CD4-positive, CD25-positive, alpha-beta regulatory T cell (primary cell): ENCODE measurements at regions not wholly inside any gene's neighbourhood (a gene's known extent, or its start where the extent isn't known, plus 50 kb on each side); places are given as distances from the start of the nearest gene placed in this dataset.

ENCODE experiments used
- ATAC-seq, 2 donors: fragments of 150-1000 bp; cut with Tn5 transposase; one replicate each; pipeline ENCODE4 v1.10.0; 2021; ENCODE audit warnings: low read depth in 2 of 2, moderate number of reproducible peaks in 2 of 2, moderate library complexity in 1 of 2
- DNase-seq, 3 donors: peaks; one replicate each; pipeline versions ENCODE4 v3.0.0 to v3.0.0-alpha.2; 2012 to 2022; ENCODE audit warnings: mixed read lengths in 1 of 3
- H3K27ac ChIP-seq: one replicate; pipeline ENCODE4 v1.7.0; 2013; ENCODE audit warnings: mild to moderate bottlenecking, low read length; ENCODE audit not compliant: insufficient read depth, poor library complexity, severe bottlenecking
- H3K27me3 ChIP-seq: one replicate; pipeline ENCODE4 v1.7.0; 2013; ENCODE audit warnings: low read length; ENCODE audit not compliant: control insufficient read depth, insufficient read depth
- H3K36me3 ChIP-seq: one replicate; pipeline ENCODE4 v1.7.0; 2013; ENCODE audit warnings: mild to moderate bottlenecking, low read length, moderate library complexity; ENCODE audit not compliant: control insufficient read depth, insufficient read depth
- H3K4me1 ChIP-seq: 2 replicates; pipeline ENCODE4 v1.7.0; 2013; ENCODE audit warnings: mild to moderate bottlenecking, low read length; ENCODE audit not compliant: insufficient read depth, control insufficient read depth, poor library complexity, severe bottlenecking
- H3K4me3 ChIP-seq: one replicate; pipeline ENCODE4 v1.7.0; 2013; ENCODE audit warnings: low read depth, mild to moderate bottlenecking, low read length, moderate library complexity
- H3K9me3 ChIP-seq, 2 experiments: 1 replicate in 1 of 2; 2 replicates in 1 of 2; pipeline ENCODE4 v1.7.0; 2013; ENCODE audit warnings: low read length in 2 of 2, mild to moderate bottlenecking in 1 of 2, moderate library complexity in 1 of 2; ENCODE audit not compliant: control insufficient read depth in 2 of 2
- H3K27ac Mint-ChIP-seq, 3 donors: one replicate each; pipeline ENCODE4 v1.8.0; 2020 to 2022; ENCODE audit warnings: mild to moderate bottlenecking in 3 of 3, mixed read lengths in 3 of 3, moderate library complexity in 2 of 3
- H3K27me3 Mint-ChIP-seq: one replicate; pipeline ENCODE4 v1.8.0; 2022; ENCODE audit warnings: mild to moderate bottlenecking, mixed read lengths
- H3K36me3 Mint-ChIP-seq: one replicate; pipeline ENCODE4 v1.8.0; 2020; ENCODE audit warnings: mixed read lengths
- H3K4me1 Mint-ChIP-seq, 4 donors: one replicate each; pipeline ENCODE4 v1.8.0; 2020 to 2022; ENCODE audit warnings: mixed read lengths in 4 of 4, mild to moderate bottlenecking in 1 of 4
- H3K4me3 Mint-ChIP-seq, 4 donors: one replicate each; pipeline ENCODE4 v1.8.0; 2020 to 2022; ENCODE audit warnings: mild to moderate bottlenecking in 4 of 4, mixed read lengths in 4 of 4, moderate library complexity in 3 of 4
- H3K9me3 Mint-ChIP-seq, 7 donors: one replicate each; pipeline ENCODE4 v1.8.0; 2020 to 2022; ENCODE audit warnings: mixed read lengths in 7 of 7, mild to moderate bottlenecking in 3 of 7, moderate library complexity in 2 of 7

- peaks cover 4% of the 10 kb centered on the region for H3K27me3 Mint-ChIP-seq
- H3K4me1 Mint-ChIP-seq: no peaks in the 10 kb centered on the region
- ATAC-seq (no peak), DNase-seq (no peak)
- H3K36me3 ChIP-seq: no peaks in the 10 kb centered on the region
- peaks cover 0 to 8% (median 2%) of the 10 kb centered on the region in 7 donors for H3K9me3 Mint-ChIP-seq
- no peaks in the 10 kb centered on the region for H3K4me1 ChIP-seq
- H3K27ac Mint-ChIP-seq: no peak overlapping the region
- H3K27me3 ChIP-seq: no peaks in the 10 kb centered on the region
- H3K27ac ChIP-seq: no peak overlapping the region
- H3K4me3 ChIP-seq: no peak overlapping the region
- H3K9me3 ChIP-seq: no peaks in the 10 kb centered on the region
- no peaks in the 10 kb centered on the region for H3K36me3 Mint-ChIP-seq
- no peak overlapping the region for H3K4me3 Mint-ChIP-seq
Measured at GRCh38 chr6:166032366-166033200, 135.1 kb downstream of the TBXT start.

GRCh38 chr6:166031275-166031674 is 136.4 kb downstream of the TBXT start:
- Mint-ChIP-seq H3K27ac (no peak overlapping the region), H3K27me3 (peaks cover 3% of the 10 kb centered on the region), H3K36me3 (no peaks in the 10 kb centered on the region), H3K9me3 (peaks cover 0 to 2% (median 0%) of the 10 kb centered on the region in 7 donors), H3K4me1 (no peaks in the 10 kb centered on the region), H3K4me3 (no peak overlapping the region)
- H3K4me3 ChIP-seq: no peak overlapping the region
- no peaks in the 10 kb centered on the region for H3K27me3 ChIP-seq
- no peaks in the 10 kb centered on the region for H3K36me3 ChIP-seq
- ATAC-seq (no peak), DNase-seq (no peak)
- H3K9me3 ChIP-seq: no peaks in the 10 kb centered on the region
- H3K27ac ChIP-seq: no peak overlapping the region
- H3K4me1 ChIP-seq: no peaks in the 10 kb centered on the region

GRCh38 chr6:166029506-166029905 is 138.1 kb downstream of the TBXT start:
- no peaks in the 10 kb centered on the region for H3K36me3 Mint-ChIP-seq
- peaks cover 0 to 3% (median 0%) of the 10 kb centered on the region in 7 donors for H3K9me3 Mint-ChIP-seq
- ATAC-seq: no peak

GRCh38 chr6:166027761-166028160 is 139.9 kb downstream of the TBXT start:
- H3K4me1 Mint-ChIP-seq: no peaks in the 10 kb centered on the region
- no peak for ATAC-seq
- Histone ChIP-seq H3K4me1 (no peaks in the 10 kb centered on the region), H3K4me3 (no peak overlapping the region), H3K27me3 (no peaks in the 10 kb centered on the region), H3K9me3 (no peaks in the 10 kb centered on the region), H3K36me3 (no peaks in the 10 kb centered on the region), H3K27ac (no peak overlapping the region)
- no peaks in the 10 kb centered on the region for H3K36me3 Mint-ChIP-seq
- no peaks in the 10 kb centered on the region for H3K27me3 Mint-ChIP-seq
- H3K27ac Mint-ChIP-seq: no peak overlapping the region
- H3K9me3 Mint-ChIP-seq: peaks cover 0 to 1% (median 0%) of the 10 kb centered on the region in 7 donors
- no peak for DNase-seq
- H3K4me3 Mint-ChIP-seq: no peak overlapping the region

More at GRCh38 chr6:166029506-166029905, 138.1 kb downstream of the TBXT start:
- Mint-ChIP-seq H3K27me3 (no peaks in the 10 kb centered on the region), H3K4me1 (no peaks in the 10 kb centered on the region), H3K4me3 (no peak overlapping the region), H3K27ac (no peak overlapping the region)
- H3K36me3 ChIP-seq: no peaks in the 10 kb centered on the region
- no peaks in the 10 kb centered on the region for H3K27me3 ChIP-seq
- no peaks in the 10 kb centered on the region for H3K9me3 ChIP-seq
- H3K27ac ChIP-seq: no peak overlapping the region
- DNase-seq: no peak
- H3K4me3 ChIP-seq: no peak overlapping the region
- H3K4me1 ChIP-seq: no peaks in the 10 kb centered on the region

- H3K27ac Mint-ChIP-seq: no peak overlapping the region
- Histone ChIP-seq H3K9me3 (peaks cover 0 to 1% of the 10 kb centered on the region in 2 experiments), H3K27me3 (no peaks in the 10 kb centered on the region), H3K4me3 (no peak overlapping the region), H3K4me1 (no peaks in the 10 kb centered on the region), H3K27ac (no peak overlapping the region), H3K36me3 (no peaks in the 10 kb centered on the region)
- no peaks in the 10 kb centered on the region for H3K36me3 Mint-ChIP-seq
- ATAC-seq: peak in 1 of 2 donors; percentile 16
- no peaks in the 10 kb centered on the region for H3K4me1 Mint-ChIP-seq
- H3K27me3 Mint-ChIP-seq: no peaks in the 10 kb centered on the region
- H3K9me3 Mint-ChIP-seq: peaks cover 0 to 1% (median 0%) of the 10 kb centered on the region in 7 donors
- H3K4me3 Mint-ChIP-seq: no peak overlapping the region
- no peak for DNase-seq
Measured at GRCh38 chr6:166026586-166027126, 141.0 kb downstream of the TBXT start.

- no peaks in the 10 kb centered on the region for H3K36me3 Mint-ChIP-seq
- H3K9me3 ChIP-seq: peaks cover 0 to 1% of the 10 kb centered on the region in 2 experiments
- DNase-seq: no peak
Measured at GRCh38 chr6:166025149-166025898, 142.3 kb downstream of the TBXT start.

GRCh38 chr6:166024252-166024651 is 143.4 kb downstream of the TBXT start:
- H3K36me3 ChIP-seq: no peaks in the 10 kb centered on the region
- H3K4me3 Mint-ChIP-seq: no peak overlapping the region
- no peak for ATAC-seq

More at GRCh38 chr6:166025149-166025898, 142.3 kb downstream of the TBXT start:
- Histone ChIP-seq H3K4me3 (no peak overlapping the region), H3K27ac (no peak overlapping the region), H3K36me3 (no peaks in the 10 kb centered on the region), H3K27me3 (no peaks in the 10 kb centered on the region), H3K4me1 (no peaks in the 10 kb centered on the region)
- Mint-ChIP-seq H3K9me3 (peaks cover 0 to 5% (median 0%) of the 10 kb centered on the region in 7 donors), H3K27me3 (no peaks in the 10 kb centered on the region), H3K4me1 (no peaks in the 10 kb centered on the region), H3K4me3 (no peak overlapping the region), H3K27ac (no peak overlapping the region)
- no peak for ATAC-seq

More at GRCh38 chr6:166024252-166024651, 143.4 kb downstream of the TBXT start:
- no peak for DNase-seq
- Histone ChIP-seq H3K27ac (no peak overlapping the region), H3K4me1 (no peaks in the 10 kb centered on the region), H3K27me3 (no peaks in the 10 kb centered on the region), H3K9me3 (peaks cover 0 to 1% of the 10 kb centered on the region in 2 experiments), H3K4me3 (no peak overlapping the region)
- Mint-ChIP-seq H3K4me1 (no peaks in the 10 kb centered on the region), H3K27me3 (no peaks in the 10 kb centered on the region), H3K27ac (no peak overlapping the region), H3K9me3 (peaks cover 0 to 5% (median 0%) of the 10 kb centered on the region in 7 donors), H3K36me3 (no peaks in the 10 kb centered on the region)
